ENCODE measurements at regions not wholly inside any gene's neighbourhood (a gene's known extent, or its start where the extent isn't known, plus 50 kb on each side); places are given as distances from the start of the nearest gene placed in this dataset.
"Not testable (repeated sequence)": the region's sequence is repeated elsewhere in the genome, so short reads cannot be mapped to it uniquely, and the experiment has no call there.

GRCh38 chr7:50251765-50252164, 52.8 kb upstream of the IKZF1 start:
- DNase-seq = no peak

GRCh38 chr7:50246551-50246950, 58.0 kb upstream of the IKZF1 start:
- DNase-seq = no peak

- DNase-seq = not testable (repeated sequence)
Measured at GRCh38 chr7:50242111-50242510, 62.4 kb upstream of the IKZF1 start.

GRCh38 chr7:50240699-50241098, 63.8 kb upstream of the IKZF1 start:
- not testable (repeated sequence) for DNase-seq

- peak; percentile 45 for DNase-seq
Measured at GRCh38 chr7:50229964-50230363, 74.6 kb upstream of the IKZF1 start.

GRCh38 chr7:50228148-50228547, 76.4 kb upstream of the IKZF1 start:
- DNase-seq = no peak

- no peak for DNase-seq
Measured at GRCh38 chr7:50227726-50228125, 76.8 kb upstream of the IKZF1 start.

GRCh38 chr7:50226669-50227068, 77.8 kb upstream of the IKZF1 start:
- no peak for DNase-seq

GRCh38 chr7:50226145-50226544, 78.4 kb upstream of the IKZF1 start:
- no peak for DNase-seq

GRCh38 chr7:50221433-50221832, 83.1 kb upstream of the IKZF1 start:
- DNase-seq = no peak

- DNase-seq = no peak
Measured at GRCh38 chr7:50221028-50221427, 83.5 kb upstream of the IKZF1 start.

GRCh38 chr7:50220273-50220672, 84.2 kb upstream of the IKZF1 start:
- no peak for DNase-seq

- DNase-seq = no peak
Measured at GRCh38 chr7:50217821-50218281, 86.7 kb upstream of the IKZF1 start.

- no peak for DNase-seq
Measured at GRCh38 chr7:50217401-50217800, 87.1 kb upstream of the IKZF1 start.

- DNase-seq = no peak
Measured at GRCh38 chr7:50216626-50217025, 87.9 kb upstream of the IKZF1 start.

- DNase-seq = no peak
Measured at GRCh38 chr7:50214771-50215170, 89.7 kb upstream of the IKZF1 start.

GRCh38 chr7:50214126-50214670, 90.3 kb upstream of the IKZF1 start:
- no peak for DNase-seq

- no peak for DNase-seq
Measured at GRCh38 chr7:50213622-50214017, 90.9 kb upstream of the IKZF1 start.

- DNase-seq = peak; percentile 21
Measured at GRCh38 chr7:50212666-50213621, 91.6 kb upstream of the IKZF1 start.

GRCh38 chr7:50212016-50212325, 92.5 kb upstream of the IKZF1 start:
- DNase-seq = no peak

- no peak for DNase-seq
Measured at GRCh38 chr7:50211130-50212015, 93.1 kb upstream of the IKZF1 start.

GRCh38 chr7:50210706-50211115, 93.8 kb upstream of the IKZF1 start:
- no peak for DNase-seq

- DNase-seq = no peak
Measured at GRCh38 chr7:50209461-50210135, 94.9 kb upstream of the IKZF1 start.
